IMR-90 (cell line): ENCODE measurements at regions not wholly inside any gene's neighbourhood (a gene's known extent, or its start where the extent isn't known, plus 50 kb on each side); places are given as distances from the start of the nearest gene placed in this dataset.
"Not testable (repeated sequence)": the region's sequence is repeated elsewhere in the genome, so short reads cannot be mapped to it uniquely, and the experiment has no call there.

Experiments used
- ATAC-seq: fragments of 200-7000 bp; cut with Tn5 transposase; 2 replicates; pipeline ENCODE4 v1.9.1; 2020; ENCODE audit warnings: low read depth, mild to moderate bottlenecking, moderate library complexity
- BruUV-seq: library from RNA; stranded (reverse); fragments of 400-500 nt; replicated peaks from 2 replicates; lab custom pipeline; 2021; lab: Mats Ljungman, UMichigan
- CTCF ChIA-PET: fragments of 300-600 bp; formaldehyde crosslinking; extraction: SDS; loops from one replicate; lab custom pipeline; 2021; ENCODE audit warnings: antibody characterized with exemption; lab: Yijun Ruan, JAX
- POLR2A ChIA-PET: fragments of 300-600 bp; sonication (Branson Sonifier 250); formaldehyde crosslinking; loops from one replicate; lab custom pipeline; 2022; ENCODE audit warnings: antibody characterized with exemption; ENCODE audit not compliant: unreplicated experiment; lab: Charles Lee
- DNase-seq: peaks from one replicate; pipeline ENCODE4 v3.0.0; 2013
- H2AFZ ChIP-seq: replicated peaks from 2 replicates; pipeline ENCODE3; 2013; ENCODE audit warnings: low read length, mild to moderate bottlenecking; ENCODE audit not compliant: poor library complexity
- H2AK5ac ChIP-seq: 2 replicates; pipeline ENCODE4 v1.6.1; 2013; ENCODE audit warnings: low read depth, low read length, inconsistent platforms
- H2AK9ac ChIP-seq: replicated peaks from 2 replicates; pipeline ENCODE3; 2013; ENCODE audit warnings: mild to moderate bottlenecking, low read depth, low read length, moderate library complexity; ENCODE audit not compliant: poor library complexity
- H2BK120ac ChIP-seq: 2 replicates; pipeline ENCODE4 v1.6.1; 2013; ENCODE audit warnings: low read depth, low read length, inconsistent platforms
- H2BK15ac ChIP-seq: 3 replicates; pipeline ENCODE4 v1.6.1; 2013; ENCODE audit warnings: low read depth, low read length, inconsistent platforms
- H2BK20ac ChIP-seq: 2 replicates; pipeline ENCODE4 v1.6.1; 2013; ENCODE audit warnings: low read depth, mild to moderate bottlenecking, inconsistent platforms, low read length, moderate library complexity
- H2BK5ac ChIP-seq: 2 replicates; pipeline ENCODE4 v1.6.1; 2013; ENCODE audit warnings: mild to moderate bottlenecking, low read depth, low read length, inconsistent platforms; ENCODE audit not compliant: poor library complexity, severe bottlenecking
- H3K14ac ChIP-seq: replicated peaks from 2 replicates; pipeline ENCODE4 v1.6.1; 2013; ENCODE audit warnings: low read depth, low read length, inconsistent platforms
- H3K18ac ChIP-seq: 2 replicates; pipeline ENCODE4 v1.6.1; 2013; ENCODE audit warnings: low read depth, low read length, control low read depth
- H3K23ac ChIP-seq: 2 replicates; pipeline ENCODE4 v1.6.1; 2013; ENCODE audit warnings: low read depth, low read length, inconsistent platforms
- H3K27ac ChIP-seq: 2 replicates; pipeline ENCODE4 v1.5.1; 2013; ENCODE audit warnings: mild to moderate bottlenecking, control low read depth, low read length; ENCODE audit not compliant: insufficient read depth
- H3K27me3 ChIP-seq: 2 replicates; pipeline ENCODE4 v1.6.1; 2013; ENCODE audit warnings: low read length; ENCODE audit not compliant: control insufficient read depth, insufficient read depth
- H3K36me3 ChIP-seq: 2 replicates; pipeline ENCODE4 v1.6.1; 2013; ENCODE audit warnings: low read length, mixed read lengths; ENCODE audit not compliant: control insufficient read depth, insufficient read depth
- H3K4ac ChIP-seq: 2 replicates; pipeline ENCODE4 v1.6.1; 2013; ENCODE audit warnings: low read depth, low read length, inconsistent platforms
- H3K4me1 ChIP-seq: 2 replicates; pipeline ENCODE4 v1.6.1; 2013; ENCODE audit warnings: low read length, mixed read lengths; ENCODE audit not compliant: control insufficient read depth, insufficient read depth
- H3K4me2 ChIP-seq: 2 replicates; pipeline ENCODE4 v1.6.1; 2013; ENCODE audit warnings: low read depth, mild to moderate bottlenecking, control low read depth, low read length, moderate library complexity
- H3K4me3 ChIP-seq: 2 replicates; pipeline ENCODE4 v1.5.1; 2013; ENCODE audit warnings: low read depth, mild to moderate bottlenecking, control low read depth, low read length, moderate library complexity; ENCODE audit not compliant: insufficient read depth
- H3K56ac ChIP-seq: 2 replicates; pipeline ENCODE4 v1.6.1; 2013; ENCODE audit warnings: low read length, inconsistent platforms; ENCODE audit not compliant: insufficient read depth; ENCODE audit errors: extremely low read depth
- H3K79me1 ChIP-seq, 2 experiments: 2 replicates each; pipeline ENCODE4 v1.6.1; 2013; ENCODE audit warnings: low read length in 2 of 2, inconsistent platforms in 1 of 2, low read depth in 1 of 2
- H3K9ac ChIP-seq: 2 replicates; pipeline ENCODE4 v1.6.1; 2013; ENCODE audit warnings: low read depth, low read length, control low read depth
- H3K9me1 ChIP-seq: 2 replicates; pipeline ENCODE4 v1.6.1; 2013; ENCODE audit warnings: low read length, inconsistent platforms; ENCODE audit not compliant: insufficient read depth
- H3K9me3 ChIP-seq: 2 replicates; pipeline ENCODE4 v1.6.1; 2013; ENCODE audit warnings: low read length; ENCODE audit not compliant: control insufficient read depth, insufficient read depth
- H4K20me1 ChIP-seq: 2 replicates; pipeline ENCODE4 v1.6.1; 2013; ENCODE audit warnings: low read length, inconsistent platforms; ENCODE audit not compliant: insufficient read depth
- H4K5ac ChIP-seq: 2 replicates; pipeline ENCODE4 v1.6.1; 2013; ENCODE audit warnings: mild to moderate bottlenecking, low read depth, low read length, control low read depth
- H4K8ac ChIP-seq, 2 experiments: 2 replicates each; pipeline ENCODE4 v1.6.1; 2013; ENCODE audit warnings: low read depth in 2 of 2, low read length in 2 of 2, control low read depth in 1 of 2, inconsistent platforms in 1 of 2
- H4K91ac ChIP-seq: 2 replicates; pipeline ENCODE4 v1.6.1; 2013; ENCODE audit warnings: low read depth, low read length, inconsistent platforms; ENCODE audit not compliant: insufficient read depth
- WGBS, 2 experiments: methylation state at CpG; one replicate each; pipeline versions ENCODE4 v1.1.5 to v1.1.7; 2013; ENCODE audit warnings: missing lambda C conversion rate in 2 of 2; ENCODE audit not compliant: insufficient read length in 1 of 2; ENCODE audit errors: extremely low coverage in 2 of 2; 5-methylcytosine and 5-hydroxymethylcytosine counted together
- dilution Hi-C: fragments of 300-500 bp; cut with HindIII; formaldehyde crosslinking; loops from one replicate; pipeline ENCODE4 v1.14.3; 2018; ENCODE audit warnings: low sequenced_read_pairs; ENCODE audit not compliant: unreplicated experiment
- in situ Hi-C: fragments of 300-500 bp; cut with MboI; formaldehyde crosslinking; loops from 3 replicates; pipeline ENCODE4 v1.14.3; 2019; ENCODE audit warnings: low sequenced_read_pairs, inconsistent platforms, mixed read lengths
- intact Hi-C: fragments of 100-400 bp; cut with micrococcal nuclease; formaldehyde crosslinking; loops from 2 replicates; pipeline ENCODE4 v1.10.0; 2022

DNA sequence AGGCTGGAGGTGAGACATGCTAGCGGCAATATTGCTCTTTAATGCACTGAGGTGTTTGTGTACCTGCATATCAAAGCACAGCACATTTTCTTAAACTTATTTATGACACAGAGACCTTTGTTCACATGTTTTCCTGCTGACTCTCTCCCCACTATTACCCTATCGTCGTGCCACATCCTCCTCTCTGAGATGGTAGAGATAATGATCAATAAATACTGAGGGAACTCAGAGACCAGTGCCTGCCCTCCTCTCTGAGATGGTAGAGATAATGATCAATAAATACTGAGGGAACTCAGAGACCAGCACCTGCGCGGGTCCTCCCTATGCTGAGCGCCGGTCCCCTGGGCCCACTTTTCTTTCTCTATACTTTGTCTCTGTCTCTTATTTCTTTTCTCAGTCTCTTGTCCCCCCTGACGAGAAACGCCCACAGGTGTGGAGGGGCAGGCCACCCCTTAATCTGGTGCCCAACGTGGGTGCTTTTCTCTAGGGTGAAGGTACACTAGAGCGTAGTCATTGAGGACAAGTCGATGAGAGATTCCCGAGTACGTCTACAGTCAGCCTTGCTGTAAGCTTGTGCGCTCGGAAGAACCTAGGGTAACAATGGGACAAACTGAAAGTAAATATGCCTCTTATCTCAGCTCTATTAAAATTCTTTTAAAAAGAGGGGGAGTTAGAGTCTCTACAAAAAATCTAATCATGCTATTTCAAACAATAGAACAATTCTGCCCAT, 157.4 kb downstream of the GPX5 start:
- BruUV-seq, H2BK120ac ChIP-seq, H3K4me2 ChIP-seq, H3K14ac ChIP-seq, POLR2A ChIA-PET, DNase-seq, H2AFZ ChIP-seq, H3K27ac ChIP-seq, H2BK20ac ChIP-seq, H3K27me3 ChIP-seq, CTCF ChIA-PET, H3K79me1 ChIP-seq, H2AK5ac ChIP-seq, H3K9me1 ChIP-seq, H2BK15ac ChIP-seq, H4K20me1 ChIP-seq, H3K9ac ChIP-seq, H2AK9ac ChIP-seq, H3K9me3 ChIP-seq, intact Hi-C loops, H3K56ac ChIP-seq, H3K4me1 ChIP-seq, H3K4me3 ChIP-seq, H3K18ac ChIP-seq, H4K5ac ChIP-seq, H2BK5ac ChIP-seq, H3K4ac ChIP-seq, dilution Hi-C loops, H4K91ac ChIP-seq, ATAC-seq, H3K36me3 ChIP-seq, H4K8ac ChIP-seq, H3K23ac ChIP-seq: not testable (repeated sequence)
- WGBS, 2 experiments = 50% methylated on average over 1 of the region's 16 CpGs; no CpG with 5 or more reads in 1 of the 2 experiments
- in situ Hi-C loops = loop anchor here (10.0 kb wide), 1 partner anchor 912 kb away; no protein-coding TSS in a partner anchor
